BJ (cell line): ENCODE measurements at regions not wholly inside any gene's neighbourhood (a gene's known extent, or its start where the extent isn't known, plus 50 kb on each side); places are given as distances from the start of the nearest gene placed in this dataset.

Experiments
- CTCF ChIA-PET: fragments of 350-600 bp; formaldehyde crosslinking; extraction: SDS; loops from one replicate; lab custom pipeline; 2021; ENCODE audit warnings: antibody characterized with exemption, inconsistent platforms; lab: Yijun Ruan, JAX
- POLR2A ChIA-PET: fragments of 300-600 bp; sonication (Branson Sonifier 250); formaldehyde crosslinking; extraction: SDS; loops from one replicate; lab custom pipeline; 2021; ENCODE audit warnings: antibody characterized with exemption; lab: Charles Lee
- DNase-seq: peaks from one replicate; pipeline ENCODE4 v3.0.0-alpha.2; 2011; ENCODE audit warnings: low read depth
- H3K27me3 ChIP-seq: 2 replicates; pipeline ENCODE4 v1.6.0; 2011; ENCODE audit warnings: low read length; ENCODE audit not compliant: control insufficient read depth, insufficient read depth
- H3K36me3 ChIP-seq: 2 replicates; pipeline ENCODE4 v1.5.1; 2011; ENCODE audit warnings: low read length; ENCODE audit not compliant: control insufficient read depth, insufficient read depth
- H3K4me3 ChIP-seq: 2 replicates; pipeline ENCODE4 v1.5.1; 2011; ENCODE audit warnings: low read depth, mild to moderate bottlenecking, control low read depth, low read length
- CTCF ChIP-seq: IDR thresholded peaks from 2 replicates; pipeline ENCODE4 v1.5.1; 2011; ENCODE audit warnings: low read depth, mild to moderate bottlenecking, control low read depth, inconsistent platforms, low read length, moderate library complexity; ENCODE audit not compliant: insufficient read depth

DNA sequence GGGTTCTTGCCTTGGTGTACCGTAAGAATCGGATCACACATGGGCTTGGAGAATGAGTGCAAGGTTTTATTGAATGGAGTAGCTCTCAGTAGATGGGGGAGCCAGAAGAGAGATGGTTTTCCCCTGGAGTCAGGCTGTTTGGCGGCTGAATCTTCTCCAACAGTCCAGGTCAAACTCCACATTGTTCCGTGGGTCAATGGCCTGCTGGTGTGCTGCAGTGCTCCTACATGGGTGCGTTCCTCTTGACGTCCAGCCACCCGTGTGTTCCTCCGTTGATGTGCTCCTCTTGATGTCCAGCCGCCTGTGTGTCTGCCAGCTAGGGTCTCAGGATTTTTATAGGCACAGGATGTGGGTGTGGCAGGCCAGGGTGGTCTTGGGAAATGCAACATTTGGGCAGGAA is 69.3 kb upstream of the AGBL1 start:
- ChIA-PET POLR2A (no interaction called here), CTCF (no interaction called here)
- no peak for DNase-seq

DNA sequence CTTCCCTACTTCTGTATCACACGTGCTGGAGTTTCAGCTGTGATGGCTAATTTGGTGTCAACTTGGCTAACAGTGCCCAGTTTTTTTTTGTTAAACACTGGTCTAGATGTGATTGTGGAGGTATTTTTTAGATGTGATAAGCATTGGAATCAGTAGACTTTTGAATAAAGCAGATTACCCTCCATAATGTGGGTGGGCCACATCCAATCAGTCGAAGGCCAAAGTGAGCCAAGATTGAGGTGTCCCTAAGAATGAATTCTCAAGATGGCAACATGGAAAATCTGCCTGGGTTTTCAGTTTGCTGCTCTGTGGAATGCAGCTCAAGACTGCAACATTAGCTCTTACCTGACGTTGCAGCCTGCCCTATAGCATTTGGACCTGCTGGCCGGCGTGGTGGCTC is 68.8 kb upstream of the AGBL1 start:
- H3K27me3 ChIP-seq: no peaks in the 10 kb centered on the region
- no peaks in the 10 kb centered on the region for H3K36me3 ChIP-seq
- no peak for TF ChIP-seq CTCF
- no peak for DNase-seq
- ChIA-PET CTCF (no interaction called here), POLR2A (no interaction called here)
- H3K4me3 ChIP-seq: no peak overlapping the region

More for the DNA sequence above, 69.3 kb upstream of the AGBL1 start:
- no peak for TF ChIP-seq CTCF
- no peak overlapping the region for H3K4me3 ChIP-seq
- no peaks in the 10 kb centered on the region for H3K27me3 ChIP-seq
- no peaks in the 10 kb centered on the region for H3K36me3 ChIP-seq

DNA sequence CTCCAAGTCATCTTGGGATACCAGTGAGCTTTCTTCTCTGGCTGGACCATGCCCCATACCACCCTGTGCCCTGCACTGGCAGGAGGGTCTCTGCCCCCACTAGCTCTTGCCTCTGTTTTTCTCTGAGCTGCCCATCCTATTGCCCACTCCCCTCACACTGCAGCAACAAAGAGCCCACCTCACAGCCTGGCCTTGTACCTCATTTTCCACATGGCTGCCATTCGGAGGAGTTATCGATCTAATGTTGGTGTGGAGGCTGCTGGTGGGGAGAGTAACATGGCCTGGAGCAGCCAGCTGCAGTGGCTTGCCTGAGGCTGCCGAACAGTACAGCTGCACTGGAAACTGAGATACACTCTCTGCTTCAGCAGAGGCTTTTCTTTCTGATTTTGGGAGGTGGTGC is 65.7 kb upstream of the AGBL1 start:
- no peak for DNase-seq
- POLR2A ChIA-PET: no interaction called here
- CTCF ChIA-PET: no interaction called here
- no peak for TF ChIP-seq CTCF
- Histone ChIP-seq H3K4me3 (no peak overlapping the region), H3K27me3 (no peaks in the 10 kb centered on the region), H3K36me3 (no peaks in the 10 kb centered on the region)

DNA sequence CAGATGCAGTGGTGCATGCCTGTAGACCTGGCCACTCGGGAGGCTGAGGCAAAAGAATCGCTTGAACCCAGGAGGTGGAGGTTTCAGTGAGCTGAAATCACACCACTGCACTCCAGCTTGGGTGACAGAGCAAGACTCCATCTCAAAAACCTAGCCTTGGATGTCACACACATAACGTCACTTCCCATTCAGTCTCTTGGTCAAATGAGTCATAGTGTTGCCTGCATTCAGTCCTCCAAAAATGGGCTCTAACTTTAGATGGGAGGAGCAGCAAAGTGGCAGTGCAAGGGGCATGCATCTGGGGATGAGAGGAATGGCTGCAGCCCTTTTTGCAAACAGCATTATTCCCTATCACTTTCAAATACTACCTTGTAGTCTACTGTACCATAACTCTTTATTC is 62.9 kb upstream of the AGBL1 start:
- ChIA-PET CTCF (no interaction called here), POLR2A (no interaction called here)
- no peak for DNase-seq

DNA sequence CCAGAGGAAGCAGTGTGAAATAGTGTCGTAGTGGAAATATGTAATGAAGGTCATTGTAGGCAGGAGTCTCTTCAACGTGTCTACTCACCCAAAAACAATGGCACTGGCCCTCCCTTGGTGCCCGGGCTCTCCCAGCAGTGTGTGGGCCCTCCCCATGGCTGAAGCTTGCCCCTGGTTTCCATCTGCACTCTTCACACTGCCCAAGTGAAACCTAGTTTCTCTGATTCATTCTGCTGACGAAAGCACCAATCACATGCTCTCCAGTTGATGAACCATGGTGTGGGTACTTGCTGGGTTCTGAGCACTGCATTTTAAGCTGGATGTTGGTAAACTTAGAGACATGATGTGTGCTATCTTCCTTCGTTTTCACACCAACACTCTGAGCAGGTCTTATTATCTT is 61.0 kb upstream of the AGBL1 start:
- Histone ChIP-seq H3K4me3 (no peak overlapping the region), H3K27me3 (no peaks in the 10 kb centered on the region), H3K36me3 (no peaks in the 10 kb centered on the region)
- CTCF ChIA-PET: no interaction called here
- no peak for TF ChIP-seq CTCF
- POLR2A ChIA-PET: no interaction called here
- DNase-seq: no peak

More for the DNA sequence above, 62.9 kb upstream of the AGBL1 start:
- Histone ChIP-seq H3K36me3 (no peaks in the 10 kb centered on the region), H3K27me3 (no peaks in the 10 kb centered on the region), H3K4me3 (no peak overlapping the region)
- TF ChIP-seq CTCF: no peak
